GM23338 (cell line): ENCODE measurements at regions not wholly inside any gene's neighbourhood (a gene's known extent, or its start where the extent isn't known, plus 50 kb on each side); places are given as distances from the start of the nearest gene placed in this dataset.
A peak's percentile ranks its signal among the peaks of the same experiment; 100 is the strongest.
"Not testable (repeated sequence)": the region's sequence is repeated elsewhere in the genome, so short reads cannot be mapped to it uniquely, and the experiment has no call there.

Source experiments
- ATAC-seq: fragments of 200-7000 bp; cut with Tn5 transposase; 3 replicates; pipeline ENCODE4 v1.9.1; 2020
- DNase-seq: peaks from one replicate; pipeline ENCODE4 v3.0.0-alpha.2; 2015; ENCODE audit warnings: low spot score
- H2AFZ ChIP-seq: fragments of 200-600 bp; sonication (generic); 2 replicates; pipeline ENCODE4 v1.8.0; 2016; ENCODE audit warnings: antibody characterized with exemption, mild to moderate bottlenecking, moderate library complexity
- H3F3A ChIP-seq: fragments of 200-600 bp; sonication (generic); replicated peaks from 2 replicates; pipeline ENCODE4 v1.8.0; 2017; ENCODE audit warnings: antibody characterized with exemption, mixed run types, low read depth
- H3K27ac ChIP-seq: fragments of 200-600 bp; sonication (generic); 2 replicates; pipeline ENCODE4 v1.6.1; 2016; ENCODE audit warnings: low read depth
- H3K27me3 ChIP-seq: fragments of 200-600 bp; sonication (generic); 2 replicates; pipeline ENCODE4 v1.8.0; 2016; ENCODE audit warnings: mild to moderate bottlenecking, mixed run types, moderate library complexity; ENCODE audit not compliant: insufficient read depth
- H3K36me3 ChIP-seq: fragments of 200-600 bp; sonication (generic); 2 replicates; pipeline ENCODE4 v1.8.0; 2016; ENCODE audit warnings: mild to moderate bottlenecking; ENCODE audit not compliant: insufficient read depth
- H3K4me1 ChIP-seq: fragments of 200-600 bp; sonication (generic); 2 replicates; pipeline ENCODE4 v1.8.0; 2016; ENCODE audit warnings: mild to moderate bottlenecking, moderate library complexity; ENCODE audit not compliant: insufficient read depth
- H3K4me2 ChIP-seq: fragments of 200-600 bp; sonication (generic); 2 replicates; pipeline ENCODE4 v1.7.1; 2017; ENCODE audit warnings: mixed run types
- H3K4me3 ChIP-seq: fragments of 200-600 bp; sonication (generic); 2 replicates; pipeline ENCODE4 v1.6.1; 2016; ENCODE audit warnings: mixed run types
- H3K79me2 ChIP-seq: fragments of 200-600 bp; sonication (generic); replicated peaks from 2 replicates; pipeline ENCODE4 v1.8.0; 2017; ENCODE audit warnings: mild to moderate bottlenecking; ENCODE audit not compliant: insufficient read depth
- H3K9me2 ChIP-seq: fragments of 200-600 bp; sonication (generic); 2 replicates; pipeline ENCODE4 v1.8.0; 2017; ENCODE audit not compliant: insufficient read depth
- H4K20me1 ChIP-seq: fragments of 200-600 bp; sonication (generic); replicated peaks from 2 replicates; pipeline ENCODE4 v1.8.0; 2017; ENCODE audit warnings: mild to moderate bottlenecking; ENCODE audit not compliant: insufficient read depth
- H3K27ac Mint-ChIP-seq: 2 replicates; pipeline ENCODE4 v1.8.0; 2020; ENCODE audit warnings: inconsistent platforms, mild to moderate bottlenecking, moderate library complexity, mixed read lengths
- H3K27me3 Mint-ChIP-seq: 3 replicates; pipeline ENCODE4 v1.8.0; 2022; ENCODE audit warnings: low read depth, mild to moderate bottlenecking, moderate library complexity, mixed read lengths, inconsistent platforms; ENCODE audit not compliant: insufficient read depth, poor library complexity
- H3K36me3 Mint-ChIP-seq: 3 replicates; pipeline ENCODE4 v1.8.0; 2021; ENCODE audit warnings: low read depth, mild to moderate bottlenecking, inconsistent platforms, moderate library complexity, mixed read lengths
- H3K4me1 Mint-ChIP-seq: 3 replicates; pipeline ENCODE4 v1.8.0; 2020; ENCODE audit warnings: mild to moderate bottlenecking, inconsistent platforms, mixed read lengths
- H3K4me3 Mint-ChIP-seq: 3 replicates; pipeline ENCODE4 v1.8.0; 2021; ENCODE audit warnings: moderate library complexity, mild to moderate bottlenecking, inconsistent platforms, mixed read lengths
- H3K9me3 Mint-ChIP-seq: 3 replicates; pipeline ENCODE4 v1.8.0; 2020; ENCODE audit warnings: moderate library complexity, mild to moderate bottlenecking, inconsistent platforms, mixed read lengths
- CREB1 ChIP-seq: fragments of 250-450 bp; sonication (Bioruptor Pico); IDR thresholded peaks from 2 replicates; pipeline ENCODE4 v1.5.0; 2020; ENCODE audit warnings: low read depth, mild to moderate bottlenecking, moderate library complexity
- ETS1 ChIP-seq: IDR thresholded peaks from 2 replicates; pipeline ENCODE4 v1.6.1; 2016; ENCODE audit warnings: antibody characterized with exemption
- EZH2 ChIP-seq: fragments of 200-600 bp; sonication (generic); IDR thresholded peaks from one replicate; pipeline ENCODE4 v1.8.0; 2017; ENCODE audit warnings: antibody characterized with exemption, mild to moderate bottlenecking, low read depth; ENCODE audit not compliant: unreplicated experiment
- POLR2AphosphoS5 ChIP-seq: IDR thresholded peaks from 2 replicates; pipeline ENCODE4 v1.6.1; 2016; ENCODE audit warnings: antibody characterized with exemption, low read depth
- STAT1 ChIP-seq: IDR thresholded peaks from one replicate; pipeline ENCODE4 v1.6.1; 2016; ENCODE audit warnings: antibody characterized with exemption; ENCODE audit not compliant: unreplicated experiment
- ZNF114 ChIP-seq: fragments of 250-450 bp; sonication (Bioruptor Pico); IDR thresholded peaks from 2 replicates; pipeline ENCODE4 v1.5.0; 2020; ENCODE audit warnings: mild to moderate bottlenecking, moderate library complexity
- ZNF331 ChIP-seq: fragments of 250-450 bp; sonication (Bioruptor Pico); IDR thresholded peaks from 2 replicates; pipeline ENCODE4 v1.5.0; 2020; ENCODE audit warnings: low read depth, mild to moderate bottlenecking, moderate library complexity
- ZNF462 ChIP-seq: fragments of 250-450 bp; sonication (Bioruptor Pico); IDR thresholded peaks from 2 replicates; pipeline ENCODE4 v1.5.0; 2020; ENCODE audit warnings: mild to moderate bottlenecking, moderate library complexity

GRCh38 chr4:112726041-112726440, 89.1 kb downstream of the LARP7 start:
- no peak for ATAC-seq
- no peaks in the 10 kb centered on the region for H3K27me3 ChIP-seq
- peaks cover 33% of the 10 kb centered on the region for H3K4me1 Mint-ChIP-seq

GRCh38 chr4:112727728-112728127, 90.8 kb downstream of the LARP7 start:
- H3F3A ChIP-seq, H3K9me2 ChIP-seq, H3K36me3 ChIP-seq, DNase-seq, H3K4me3 ChIP-seq, H4K20me1 ChIP-seq, H3K4me2 ChIP-seq, H2AFZ ChIP-seq, ATAC-seq, H3K27me3 ChIP-seq, H3K9me3 Mint-ChIP-seq, H3K4me3 Mint-ChIP-seq: not testable (repeated sequence)
- H3K4me1 Mint-ChIP-seq = peaks cover 25% of the 10 kb centered on the region
- H3K27ac Mint-ChIP-seq = peak overlapping the region; percentile 27; the same call in 1 of the 2 replicates
- H3K27me3 Mint-ChIP-seq = peaks cover 11% of the 10 kb centered on the region
- Histone ChIP-seq H3K27ac (0 out of 2 replicates have a peak overlapping the region, but pooled peaks have one; percentile 60), H3K79me2 (peaks cover 74% of the 10 kb centered on the region), H3K4me1 (peaks cover 29% of the 10 kb centered on the region)
- H3K36me3 Mint-ChIP-seq = peaks cover 21% of the 10 kb centered on the region

More at GRCh38 chr4:112726041-112726440, 89.1 kb downstream of the LARP7 start:
- Histone ChIP-seq H3K79me2 (peaks cover 77% of the 10 kb centered on the region), H2AFZ (no peak overlapping the region), H3K9me2 (no peaks in the 10 kb centered on the region), H4K20me1 (no peaks in the 10 kb centered on the region), H3F3A (no peaks in the 10 kb centered on the region; the same call in 1 of the 2 replicates), H3K4me3 (no peak overlapping the region), H3K27ac (peak overlapping the region; percentile 28; the same call in 1 of the 2 replicates), H3K4me2 (no peak overlapping the region), H3K4me1 (peaks cover 28% of the 10 kb centered on the region), H3K36me3 (no peaks in the 10 kb centered on the region)
- TF ChIP-seq ZNF462 (no peak), ZNF331 (no peak), POLR2AphosphoS5 (no peak), ZNF114 (CRISPR knock-in tag) (no peak), EZH2 (no peak), STAT1 (no peak), ETS1 (no peak), CREB1 (no peak)
- DNase-seq = no peak
- Mint-ChIP-seq H3K4me3 (no peak overlapping the region), H3K27ac (no peak overlapping the region), H3K36me3 (peaks cover 21% of the 10 kb centered on the region), H3K27me3 (peaks cover 11% of the 10 kb centered on the region), H3K9me3 (no peaks in the 10 kb centered on the region; the same call in 2 of the 3 replicates)
